ENCODE measurements at regions not wholly inside any gene's neighbourhood (a gene's known extent, or its start where the extent isn't known, plus 50 kb on each side); places are given as distances from the start of the nearest gene placed in this dataset.

DNA sequence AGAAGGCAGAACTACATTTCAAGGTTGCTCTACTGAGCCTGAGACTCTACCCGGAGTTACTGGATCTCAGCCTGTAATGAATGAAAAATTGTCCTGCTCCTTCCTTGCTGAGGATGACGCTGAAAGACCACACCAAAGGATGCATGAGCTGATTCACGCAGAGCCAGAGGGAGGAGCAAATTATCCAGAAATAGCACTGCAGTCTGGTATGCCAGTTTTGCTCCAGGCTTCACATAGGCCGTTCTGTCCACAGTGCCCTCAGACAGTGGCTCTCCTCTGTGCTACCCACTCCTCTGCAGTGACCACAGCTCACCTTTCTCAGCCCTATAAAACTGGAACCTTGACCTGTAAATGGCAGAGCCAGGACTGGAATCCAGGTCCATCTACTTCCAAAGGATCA is 79.3 kb upstream of the GALNT18 start:
- intact Hi-C loops (cut with micrococcal nuclease), result no loop called here
- Mint-ChIP-seq H3K27me3 (peaks cover 5% of the 10 kb centered on the region), H3K4me3 (no peak overlapping the region), H3K9me3 (no peaks in the 10 kb centered on the region), H3K4me1 (ENCODE audit: low read depth) (no peaks in the 10 kb centered on the region), H3K27ac (no peak overlapping the region), H3K36me3 (ENCODE audit: low read depth) (no peaks in the 10 kb centered on the region)
- no peak for DNase-seq
- POLR2A ChIA-PET, result no interaction called here
- CTCF ChIA-PET, result no interaction called here
- no peak for ATAC-seq
- TF ChIP-seq, protein P1, sequence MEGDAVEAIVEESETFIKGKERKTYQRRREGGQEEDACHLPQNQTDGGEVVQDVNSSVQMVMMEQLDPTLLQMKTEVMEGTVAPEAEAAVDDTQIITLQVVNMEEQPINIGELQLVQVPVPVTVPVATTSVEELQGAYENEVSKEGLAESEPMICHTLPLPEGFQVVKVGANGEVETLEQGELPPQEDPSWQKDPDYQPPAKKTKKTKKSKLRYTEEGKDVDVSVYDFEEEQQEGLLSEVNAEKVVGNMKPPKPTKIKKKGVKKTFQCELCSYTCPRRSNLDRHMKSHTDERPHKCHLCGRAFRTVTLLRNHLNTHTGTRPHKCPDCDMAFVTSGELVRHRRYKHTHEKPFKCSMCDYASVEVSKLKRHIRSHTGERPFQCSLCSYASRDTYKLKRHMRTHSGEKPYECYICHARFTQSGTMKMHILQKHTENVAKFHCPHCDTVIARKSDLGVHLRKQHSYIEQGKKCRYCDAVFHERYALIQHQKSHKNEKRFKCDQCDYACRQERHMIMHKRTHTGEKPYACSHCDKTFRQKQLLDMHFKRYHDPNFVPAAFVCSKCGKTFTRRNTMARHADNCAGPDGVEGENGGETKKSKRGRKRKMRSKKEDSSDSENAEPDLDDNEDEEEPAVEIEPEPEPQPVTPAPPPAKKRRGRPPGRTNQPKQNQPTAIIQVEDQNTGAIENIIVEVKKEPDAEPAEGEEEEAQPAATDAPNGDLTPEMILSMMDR (IDR thresholded peaks at IDR 0.05), result no peak

DNA sequence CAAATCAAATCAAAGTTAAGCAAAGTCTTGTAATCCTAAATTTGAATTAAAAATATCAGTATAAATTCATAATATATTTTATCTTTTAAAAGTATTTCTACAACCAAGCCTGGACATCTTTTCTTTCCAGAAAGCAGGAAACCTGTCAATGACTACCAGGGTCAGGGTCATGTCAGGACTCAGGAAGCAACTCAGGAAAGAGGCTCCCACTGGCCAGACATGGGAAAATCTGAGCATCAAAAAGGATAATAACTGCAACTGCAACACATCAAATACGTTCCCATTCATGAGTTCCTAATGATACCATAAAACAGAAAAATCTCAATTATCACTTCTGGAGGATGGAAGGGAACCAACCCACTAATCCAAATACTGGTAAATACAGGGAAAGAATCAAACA is 76.0 kb upstream of the GALNT18 start:
- peaks cover 14% of the 10 kb centered on the region for H3K27me3 Mint-ChIP-seq
- DNase-seq (no peak), ATAC-seq (no peak)
- peaks cover 2% of the 10 kb centered on the region for H3K9me3 Mint-ChIP-seq
- CTCF ChIA-PET, result no interaction called here
- TF ChIP-seq, protein P1 (IDR thresholded peaks at IDR 0.05), result no peak
- POLR2A ChIA-PET, result no interaction called here
- no peak overlapping the region for H3K4me3 Mint-ChIP-seq
- intact Hi-C loops (cut with micrococcal nuclease), result no loop called here
- H3K27ac Mint-ChIP-seq, result no peak overlapping the region
- no peaks in the 10 kb centered on the region for H3K4me1 Mint-ChIP-seq (ENCODE audit: low read depth)
- H3K36me3 Mint-ChIP-seq (ENCODE audit: low read depth), result no peaks in the 10 kb centered on the region

DNA sequence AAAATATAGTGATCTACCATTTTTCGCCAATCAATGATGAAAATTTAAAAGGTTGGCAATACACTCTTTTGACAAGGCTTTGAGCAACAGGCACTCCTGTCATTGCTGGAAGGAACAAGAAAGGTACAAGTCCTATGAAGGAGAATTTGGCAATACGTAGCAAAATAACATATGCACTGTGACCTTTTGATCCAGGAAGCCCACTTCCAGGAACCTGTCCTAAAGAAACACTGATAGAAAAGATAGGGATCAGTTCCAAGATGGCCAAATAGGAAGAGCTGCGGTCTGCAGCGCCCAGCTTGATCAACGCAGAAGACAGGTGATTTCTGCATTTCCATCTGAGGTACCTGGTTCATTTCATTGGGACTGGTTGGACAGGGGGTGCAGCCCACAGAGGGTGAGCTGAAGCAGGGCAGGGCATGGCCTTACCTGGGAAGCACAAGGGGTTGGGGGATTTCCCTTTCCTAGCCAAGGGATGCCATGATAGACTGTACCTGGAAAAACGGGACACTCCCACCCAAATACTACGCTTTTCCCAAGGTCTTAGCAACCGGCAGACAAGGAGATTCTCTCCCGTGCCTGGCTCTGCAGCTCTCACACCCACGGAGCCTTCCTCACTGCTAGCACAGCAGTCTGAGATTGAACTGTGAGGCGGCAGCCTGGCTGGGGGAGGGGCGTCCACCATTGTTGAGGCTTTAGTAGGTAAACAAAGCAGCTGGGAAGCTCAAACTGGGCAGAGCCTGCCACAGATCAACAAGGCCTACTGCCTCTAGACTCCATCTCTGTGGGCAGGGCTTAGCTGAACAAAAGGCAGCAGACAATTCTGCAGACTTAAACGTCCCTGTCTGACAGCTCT is 69.7 kb upstream of the GALNT18 start:
- TF ChIP-seq, protein P1 (IDR thresholded peaks at IDR 0.05), result no peak
- H3K9me3 Mint-ChIP-seq, result peaks cover 2% of the 10 kb centered on the region
- no peaks in the 10 kb centered on the region for H3K4me1 Mint-ChIP-seq (ENCODE audit: low read depth)
- POLR2A ChIA-PET, result no interaction called here
- H3K27me3 Mint-ChIP-seq, result peaks cover 28% of the 10 kb centered on the region
- intact Hi-C loops (cut with micrococcal nuclease), result no loop called here
- DNase-seq (no peak), ATAC-seq (no peak)
- no peak overlapping the region for H3K4me3 Mint-ChIP-seq
- CTCF ChIA-PET, result no interaction called here
- no peaks in the 10 kb centered on the region for H3K36me3 Mint-ChIP-seq (ENCODE audit: low read depth)
- H3K27ac Mint-ChIP-seq, result no peak overlapping the region

DNA sequence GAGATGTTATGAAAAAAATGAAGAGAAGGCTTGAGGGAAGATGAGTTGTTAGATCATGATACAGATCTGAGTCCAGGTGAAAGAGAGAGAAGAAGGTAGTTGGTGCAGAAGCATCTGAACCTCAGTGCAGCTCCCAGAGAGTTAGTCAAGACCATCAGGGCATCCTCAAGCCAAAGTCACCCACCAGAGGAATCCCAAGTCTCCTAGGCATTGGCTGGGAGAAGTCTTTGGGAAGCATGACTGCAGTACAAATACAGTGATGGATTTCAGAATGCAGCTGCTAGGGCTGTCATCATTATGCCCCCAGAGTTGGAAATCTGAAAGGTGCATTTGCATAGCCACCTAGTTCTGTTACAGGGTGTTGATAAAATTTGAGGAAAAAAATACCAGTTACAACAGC is 59.7 kb upstream of the GALNT18 start:
- Mint-ChIP-seq H3K4me3 (no peak overlapping the region), H3K27me3 (peaks cover 13% of the 10 kb centered on the region), H3K27ac (no peak overlapping the region), H3K36me3 (ENCODE audit: low read depth) (no peaks in the 10 kb centered on the region), H3K9me3 (no peaks in the 10 kb centered on the region), H3K4me1 (ENCODE audit: low read depth) (no peaks in the 10 kb centered on the region)
- intact Hi-C loops (cut with micrococcal nuclease), result no loop called here
- no peak for ATAC-seq
- no peak for DNase-seq
- TF ChIP-seq, protein P1 (IDR thresholded peaks at IDR 0.05), result no peak
- CTCF ChIA-PET, result no interaction called here
- POLR2A ChIA-PET, result interaction anchor here (0.6 kb wide), 1 partner anchor 153 kb away, joined by 3 read pairs; no protein-coding TSS in a partner anchor

DNA sequence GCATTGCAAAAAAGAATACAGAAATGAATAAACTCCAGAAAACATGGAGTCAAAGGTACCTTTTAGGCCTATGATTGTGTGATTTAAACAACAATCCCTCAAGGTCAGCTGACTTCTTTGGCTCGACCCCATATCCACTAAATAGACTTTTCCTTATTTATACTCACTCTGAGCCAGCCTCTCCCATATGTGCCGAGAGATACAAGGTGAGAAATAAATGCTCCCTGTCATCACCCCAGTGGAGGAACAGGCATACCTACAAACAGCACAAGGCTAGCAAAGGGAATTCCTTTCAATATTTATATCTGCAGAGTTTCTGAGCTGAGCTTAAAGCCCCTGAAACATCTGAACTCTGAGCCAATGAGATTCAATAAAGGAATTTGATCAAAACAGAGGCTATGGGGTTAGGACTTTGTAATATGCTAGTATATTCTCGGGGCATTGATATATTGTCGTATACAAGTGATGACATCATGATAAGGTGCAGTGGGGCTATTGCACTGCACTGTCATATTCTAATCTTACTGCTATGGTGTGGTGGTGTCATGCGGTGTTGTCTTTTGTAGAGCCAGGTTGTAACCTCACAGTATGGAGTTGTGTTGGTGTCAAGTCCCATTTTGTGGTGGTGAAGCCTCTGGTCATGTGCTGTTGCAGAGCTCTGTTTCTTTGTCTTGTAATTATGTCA is 56.0 kb upstream of the GALNT18 start:
- peaks cover 8% of the 10 kb centered on the region for H3K27me3 Mint-ChIP-seq
- ChIA-PET CTCF (no interaction called here), POLR2A (no interaction called here)
- DNase-seq (no peak), ATAC-seq (no peak)
- intact Hi-C loops (cut with micrococcal nuclease), result no loop called here
- H3K4me3 Mint-ChIP-seq, result no peak overlapping the region
- no peaks in the 10 kb centered on the region for H3K9me3 Mint-ChIP-seq
- TF ChIP-seq, protein P1 (IDR thresholded peaks at IDR 0.05), result no peak
- no peaks in the 10 kb centered on the region for H3K4me1 Mint-ChIP-seq (ENCODE audit: low read depth)
- no peak overlapping the region for H3K27ac Mint-ChIP-seq
- H3K36me3 Mint-ChIP-seq (ENCODE audit: low read depth), result no peaks in the 10 kb centered on the region

All from activated CD8-positive, alpha-beta T cell treated with anti-CD3 and anti-CD28 coated beads for 36 hours (primary cell).